ENCODE measurements at regions not wholly inside any gene's neighbourhood (a gene's known extent, or its start where the extent isn't known, plus 50 kb on each side); places are given as distances from the start of the nearest gene placed in this dataset.

DNA sequence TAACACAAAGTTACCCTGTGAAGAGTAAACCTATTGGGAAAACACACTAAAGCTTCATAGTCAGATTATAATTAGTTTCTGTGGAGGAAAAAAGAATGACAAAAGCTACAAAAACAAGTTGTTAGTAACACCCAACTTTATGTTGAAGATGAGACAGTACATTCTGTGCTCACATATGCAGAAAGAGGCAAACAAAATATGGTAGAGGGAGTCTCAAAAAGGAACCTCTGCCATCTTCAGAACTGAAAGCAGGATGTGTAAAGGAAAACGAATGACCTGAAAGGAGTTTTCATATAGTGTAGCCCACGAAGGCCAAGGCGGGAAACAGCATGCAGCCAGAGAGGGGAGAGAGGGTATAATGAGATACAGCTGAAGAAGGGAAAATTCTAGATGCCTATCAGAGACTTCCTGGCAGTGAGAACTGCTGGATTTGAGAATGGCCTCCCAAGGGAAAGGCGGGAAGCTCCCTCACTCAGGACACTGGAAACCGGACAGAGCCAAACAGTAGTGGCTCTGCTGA is 84.1 kb upstream of the HEY2 start:
- DNase-seq, result no peak

DNA sequence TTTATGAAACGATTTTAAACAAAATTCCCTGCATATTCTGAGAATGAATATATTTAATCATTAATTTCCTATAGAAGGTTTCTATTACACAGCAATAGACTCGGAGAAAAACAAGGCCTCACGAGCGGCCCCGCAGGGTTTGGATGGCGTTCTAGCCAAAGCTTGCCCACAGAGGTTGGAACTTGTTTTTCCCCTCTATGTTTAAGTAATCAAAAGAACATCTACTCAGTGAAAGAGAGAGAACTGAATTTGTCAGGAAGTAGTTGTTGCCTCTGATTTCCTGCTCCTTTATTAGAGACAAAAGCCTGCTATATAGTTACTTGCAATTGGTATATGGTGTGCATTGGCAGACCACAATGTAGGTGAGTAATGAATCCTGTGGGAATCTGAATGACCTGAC is 82.1 kb upstream of the HEY2 start:
- DNase-seq, result no peak

DNA sequence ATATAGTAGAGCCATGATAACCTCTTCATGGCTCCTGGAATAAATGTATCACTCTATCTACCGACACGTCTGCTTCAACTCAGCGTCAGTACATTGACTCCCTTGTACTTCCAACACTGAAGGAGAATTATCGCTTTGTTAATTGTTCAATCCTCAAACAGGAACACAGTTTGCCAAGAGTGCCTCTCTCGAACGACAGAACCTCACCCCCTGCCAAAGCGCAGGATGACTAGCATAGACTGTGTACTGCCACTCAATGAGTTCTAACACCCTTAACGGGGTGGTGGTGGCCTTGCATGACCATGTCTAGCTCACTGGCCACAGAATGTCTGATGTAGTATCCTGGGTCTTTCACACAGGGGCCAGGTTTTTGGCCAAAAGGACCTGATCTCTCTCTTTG is 81.4 kb upstream of the HEY2 start:
- no peak for DNase-seq

DNA sequence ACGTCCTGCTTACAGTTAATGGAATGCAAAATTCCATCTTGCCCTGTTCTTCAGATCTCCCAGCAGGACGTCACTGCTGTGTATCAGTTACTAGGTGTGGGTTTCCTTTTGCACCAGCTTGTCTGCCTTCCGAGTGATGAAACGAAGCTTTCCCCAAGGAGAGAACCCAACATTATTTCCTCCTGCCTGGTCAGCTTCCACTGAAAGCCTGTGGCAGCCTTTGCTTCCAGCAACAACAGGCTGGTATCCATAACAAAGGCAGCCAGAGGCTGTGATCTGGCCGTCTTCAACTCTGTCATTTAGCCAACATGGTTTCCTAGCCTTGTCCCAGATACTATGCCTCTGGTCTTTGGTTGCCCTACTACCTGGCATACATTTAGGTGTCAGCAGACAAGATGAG is 78.9 kb upstream of the HEY2 start:
- DNase-seq, result no peak

DNA sequence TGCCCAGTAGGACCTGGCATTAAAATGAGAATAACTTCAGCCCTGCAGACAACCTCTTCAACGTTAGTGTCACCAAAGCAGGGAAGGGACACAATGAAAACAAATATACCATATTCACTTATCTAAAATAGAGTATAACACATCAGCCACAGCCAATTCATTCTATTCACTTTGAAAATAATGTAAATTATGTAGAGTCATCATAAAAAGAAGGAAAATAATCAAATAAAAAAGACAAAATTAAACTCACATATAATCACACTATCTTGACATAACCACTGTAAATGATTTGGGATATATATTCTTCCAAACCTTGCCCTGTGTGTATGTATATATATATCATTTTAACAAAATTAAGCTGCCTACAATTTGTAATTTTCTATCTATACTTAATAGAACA is 78.1 kb upstream of the HEY2 start:
- DNase-seq, result no peak

DNA sequence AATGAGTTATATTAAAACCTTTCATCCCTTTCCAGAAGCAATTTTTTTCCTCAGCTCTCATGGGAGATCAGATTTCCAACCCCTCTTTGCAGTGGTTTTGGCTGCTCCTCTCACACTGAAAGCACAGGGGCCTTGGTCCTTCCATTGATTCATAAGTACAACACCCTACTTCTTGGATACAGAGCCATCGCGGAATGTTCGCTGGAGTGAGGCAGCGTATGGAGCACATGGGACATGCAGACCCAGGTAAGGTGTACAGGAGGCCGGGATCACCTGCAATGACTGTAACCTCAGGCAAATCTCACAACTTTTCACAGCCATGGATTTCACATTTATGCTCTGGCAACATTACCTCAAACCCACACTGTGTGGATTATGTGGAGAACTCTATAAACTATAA is 75.2 kb upstream of the HEY2 start:
- DNase-seq, result no peak

DNA sequence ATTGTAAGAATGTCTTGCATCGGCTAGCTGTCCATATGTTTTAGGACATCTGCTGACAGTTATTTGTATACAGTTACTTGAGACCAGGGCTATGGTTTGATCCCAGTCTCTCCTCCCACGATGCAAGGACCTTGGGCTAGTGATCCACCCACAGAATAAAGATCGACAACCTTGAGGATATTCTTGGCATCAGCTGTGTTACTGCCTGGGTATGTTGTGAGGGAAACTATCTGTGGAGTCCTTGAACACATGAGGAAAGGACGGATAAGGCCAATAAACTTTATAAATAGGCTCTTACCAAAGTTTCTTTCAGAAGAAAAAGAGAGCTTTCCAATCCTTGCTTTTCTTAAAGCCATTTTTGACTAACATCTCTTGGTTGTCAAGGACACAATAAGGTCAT is 70.8 kb upstream of the HEY2 start:
- DNase-seq, result no peak

DNA sequence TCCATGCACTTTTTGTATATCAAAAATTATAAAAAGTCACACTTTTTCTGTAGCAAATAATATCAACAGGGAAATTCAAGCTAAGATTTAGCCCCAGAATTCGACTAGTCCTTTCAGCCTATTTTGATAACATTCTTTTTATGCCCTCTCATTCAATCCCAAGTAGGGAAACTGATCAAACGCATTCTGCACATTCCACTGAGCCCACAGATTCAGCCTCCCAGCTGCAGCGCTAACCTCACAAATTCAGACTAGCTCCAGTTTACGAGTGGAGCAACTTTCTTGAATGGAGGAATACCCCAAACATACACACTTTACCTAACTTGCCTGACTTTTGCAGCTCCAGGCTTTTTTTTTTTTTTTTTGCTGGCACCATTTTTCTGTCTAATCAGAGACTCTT is 70.3 kb upstream of the HEY2 start:
- DNase-seq, result no peak

DNA sequence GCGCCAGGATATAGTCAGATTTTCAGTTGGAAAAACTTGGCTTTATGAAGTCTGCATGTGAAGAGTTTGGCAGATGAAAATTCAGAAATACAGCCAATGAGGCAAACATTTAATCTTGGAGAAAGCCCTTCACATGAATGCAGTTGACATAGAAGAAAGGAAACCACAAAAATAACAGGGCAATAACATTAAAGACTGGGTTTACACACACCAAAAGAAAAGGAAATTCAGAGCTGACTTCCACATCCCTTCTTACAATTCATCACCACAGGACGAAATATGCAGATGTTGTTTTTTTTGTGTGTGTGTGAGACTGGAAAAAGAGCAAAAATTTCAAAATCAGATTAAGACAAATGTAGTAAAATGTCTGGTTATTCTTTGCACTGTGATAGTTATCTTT is 69.8 kb upstream of the HEY2 start:
- no peak for DNase-seq

DNA sequence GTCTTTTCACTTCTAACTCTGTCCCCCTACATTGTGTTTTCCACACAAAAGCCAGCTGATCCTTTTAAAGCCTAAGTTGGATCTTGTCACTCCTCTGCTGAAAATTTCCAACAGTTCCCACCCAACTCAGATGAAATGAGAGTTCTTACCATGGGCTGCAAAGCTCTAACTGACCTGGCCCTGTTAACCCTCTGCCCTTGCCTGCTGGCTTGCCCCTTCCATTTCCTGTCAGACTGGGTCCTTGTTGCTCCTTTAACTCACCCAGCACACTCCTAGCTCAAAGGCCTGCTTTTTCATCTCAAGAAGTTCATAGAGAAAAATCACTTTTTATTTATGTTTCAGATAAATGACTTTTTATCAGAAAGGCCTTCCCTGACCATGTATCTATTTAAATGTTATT is 66.5 kb upstream of the HEY2 start:
- no peak for DNase-seq

DNA sequence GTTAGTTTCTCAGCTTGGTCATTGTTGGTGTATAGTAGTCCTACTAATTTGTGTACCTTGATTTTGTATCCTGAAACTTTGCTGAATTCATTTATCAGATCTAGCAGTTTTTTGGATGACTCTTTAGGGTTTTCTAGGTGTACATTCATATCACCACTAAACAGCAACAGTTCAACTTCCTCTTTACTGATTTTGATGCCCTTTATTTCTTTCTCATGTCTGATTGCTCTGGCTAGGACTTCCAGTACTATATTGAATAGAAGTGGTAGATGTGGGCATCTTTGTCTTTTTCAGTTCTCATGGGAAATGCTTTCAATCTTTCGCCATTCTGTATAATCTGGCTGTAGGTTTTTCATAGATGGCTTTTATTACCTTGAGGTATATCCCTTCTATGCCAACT is 61.3 kb upstream of the HEY2 start:
- DNase-seq, result no peak

DNA sequence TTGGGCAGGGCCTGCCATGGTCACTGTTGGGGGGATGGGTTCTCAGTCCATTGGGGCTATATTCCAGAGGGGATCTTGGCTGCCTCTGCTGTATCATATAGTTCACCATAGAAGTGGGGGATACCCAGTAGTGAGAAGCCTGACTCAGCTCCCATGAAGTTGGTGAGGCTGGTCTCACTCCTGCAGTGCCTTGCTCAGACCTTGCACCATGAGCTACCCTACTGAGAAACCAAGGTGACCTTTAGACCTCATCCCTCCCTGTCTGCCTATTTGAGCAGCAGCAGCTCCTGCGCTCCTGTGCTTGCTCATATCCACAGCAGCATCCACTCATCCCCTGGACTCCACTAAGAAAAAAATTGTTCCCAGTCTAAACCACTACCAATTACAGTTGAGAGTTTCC is 56.0 kb upstream of the HEY2 start:
- no peak for DNase-seq

DNA sequence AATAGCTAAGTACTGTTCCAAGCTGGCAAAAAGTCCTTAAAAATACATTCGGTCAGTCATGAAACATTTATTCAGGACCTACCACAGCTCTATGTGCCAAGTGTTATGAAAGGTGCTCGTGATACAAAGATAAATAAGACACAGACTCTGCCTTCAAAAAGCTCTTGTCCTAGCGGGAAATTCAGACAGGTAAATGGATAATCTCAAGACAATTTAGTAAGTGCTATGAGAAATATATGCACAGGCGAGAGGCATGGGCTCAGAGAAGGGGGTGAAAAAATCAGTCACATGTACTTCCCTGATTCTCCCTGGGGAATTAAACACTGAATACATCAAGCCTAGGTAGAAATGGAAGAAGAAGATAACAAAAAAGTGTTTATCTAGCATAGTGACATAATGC is 49.8 kb upstream of the HEY2 start:
- no peak for DNase-seq
